ENCODE measurements at regions not wholly inside any gene's neighbourhood (a gene's known extent, or its start where the extent isn't known, plus 50 kb on each side); places are given as distances from the start of the nearest gene placed in this dataset.

GRCh38 chr19:23474761-23475160 lies 79.5 kb upstream of the ZNF91 start:
- Histone ChIP-seq H3K36me3 (ENCODE audit: insufficient read depth, low read length) (no peaks in the 10 kb centered on the region), H3K4me2 (ENCODE audit: low read length) (no peak overlapping the region), H3K9ac (ENCODE audit: low read length) (no peak overlapping the region), H3K79me2 (ENCODE audit: insufficient read depth, low read length) (no peaks in the 10 kb centered on the region), H3K4me1 (ENCODE audit: insufficient read depth, low read length) (no peaks in the 10 kb centered on the region), H2AFZ (ENCODE audit: low read depth, low read length) (no peak overlapping the region), H3K4me3 (ENCODE audit: insufficient read depth, low read depth, low read length) (no peak overlapping the region), H3K27ac (ENCODE audit: low read depth, low read length) (no peak overlapping the region), H4K20me1 (ENCODE audit: insufficient read depth, low read length) (no peaks in the 10 kb centered on the region), H3K27me3 (ENCODE audit: insufficient read depth, low read length) (no peaks in the 10 kb centered on the region), H3K9me3 (ENCODE audit: insufficient read depth, low read depth, low read length) (no peaks in the 10 kb centered on the region)
- Mint-ChIP-seq H3K27ac (ENCODE audit: unreplicated experiment) (no peak overlapping the region), H3K4me1 (ENCODE audit: low read depth, unreplicated experiment) (no peaks in the 10 kb centered on the region), H3K4me3 (ENCODE audit: unreplicated experiment) (no peak overlapping the region), H3K36me3 (ENCODE audit: low read depth, unreplicated experiment) (peaks cover under 1% of the 10 kb centered on the region), H3K9me3 (ENCODE audit: unreplicated experiment) (peaks cover 27% of the 10 kb centered on the region), H3K27me3 (ENCODE audit: low read depth, unreplicated experiment) (peaks cover 3% of the 10 kb centered on the region)
- FAIRE-seq = no peak
- no peak for DNase-seq (ENCODE audit: low read depth)
- no peak for TF ChIP-seq CTCF (IDR thresholded peaks at IDR 0.05; ENCODE audit: insufficient read depth, low read depth, low read length)

GRCh38 chr19:23474172-23474571 lies 78.9 kb upstream of the ZNF91 start:
- no peak for FAIRE-seq
- no peaks in the 10 kb centered on the region for H3K9me3 ChIP-seq (ENCODE audit: insufficient read depth, low read depth, low read length)

More at GRCh38 chr19:23474172-23474571, 78.9 kb upstream of the ZNF91 start:
- no peak for DNase-seq (ENCODE audit: low read depth)
- Mint-ChIP-seq H3K36me3 (ENCODE audit: low read depth, unreplicated experiment) (peaks cover 2% of the 10 kb centered on the region), H3K27ac (ENCODE audit: unreplicated experiment) (no peak overlapping the region), H3K9me3 (ENCODE audit: unreplicated experiment) (peaks cover 31% of the 10 kb centered on the region), H3K4me3 (ENCODE audit: unreplicated experiment) (no peak overlapping the region), H3K27me3 (ENCODE audit: low read depth, unreplicated experiment) (peaks cover 3% of the 10 kb centered on the region), H3K4me1 (ENCODE audit: low read depth, unreplicated experiment) (no peaks in the 10 kb centered on the region)
- Histone ChIP-seq H3K36me3 (ENCODE audit: insufficient read depth, low read length) (no peaks in the 10 kb centered on the region), H3K27me3 (ENCODE audit: insufficient read depth, low read length) (no peaks in the 10 kb centered on the region), H3K4me2 (ENCODE audit: low read length) (no peak overlapping the region), H3K27ac (ENCODE audit: low read depth, low read length) (no peak overlapping the region), H4K20me1 (ENCODE audit: insufficient read depth, low read length) (no peaks in the 10 kb centered on the region), H3K9ac (ENCODE audit: low read length) (no peak overlapping the region), H3K79me2 (ENCODE audit: insufficient read depth, low read length) (no peaks in the 10 kb centered on the region), H2AFZ (ENCODE audit: low read depth, low read length) (no peak overlapping the region), H3K4me3 (ENCODE audit: insufficient read depth, low read depth, low read length) (no peak overlapping the region), H3K4me1 (ENCODE audit: insufficient read depth, low read length) (no peaks in the 10 kb centered on the region)
- no peak for TF ChIP-seq CTCF (IDR thresholded peaks at IDR 0.05; ENCODE audit: insufficient read depth, low read depth, low read length)
- no peak for TF ChIP-seq EZH2 (IDR thresholded peaks at IDR 0.05; ENCODE audit: insufficient read depth, low read length)

Data from astrocyte (in vitro differentiated cells and primary cell).